ENCODE measurements at regions not wholly inside any gene's neighbourhood (a gene's known extent, or its start where the extent isn't known, plus 50 kb on each side); places are given as distances from the start of the nearest gene placed in this dataset.

DNA sequence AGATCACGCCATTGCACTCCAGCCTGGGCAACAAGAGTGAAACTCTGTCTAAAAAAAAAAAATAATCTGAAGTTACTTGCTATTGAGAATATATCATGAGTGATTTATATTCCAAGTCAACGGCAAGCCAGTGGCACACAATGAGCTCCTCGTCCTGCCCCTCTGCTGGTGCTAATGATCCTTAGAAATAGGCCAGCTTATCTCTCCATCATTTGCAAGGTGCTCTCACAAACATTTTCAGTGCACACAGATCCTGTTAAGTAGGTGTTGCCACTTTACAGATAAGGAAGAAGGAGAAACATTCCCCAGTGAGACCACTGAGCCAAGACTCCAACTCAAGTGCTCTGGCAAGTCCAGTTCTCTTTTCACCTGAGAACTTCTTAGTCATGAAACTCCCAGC lies 91.3 kb upstream of the GPR45 start:
- H3K27me3 ChIP-seq (replicated peaks; ENCODE audit: control insufficient read depth, insufficient read depth, low read length): peaks cover 46% of the 10 kb centered on the region
- H3K4me1 ChIP-seq (ENCODE audit: control insufficient read depth, insufficient read depth, low read length): no peaks in the 10 kb centered on the region
- no peak for DNase-seq (ENCODE audit: low read depth)
- no peaks in the 10 kb centered on the region for H3K36me3 ChIP-seq (ENCODE audit: control insufficient read depth, insufficient read depth, low read length, severe bottlenecking)
- H3K9ac ChIP-seq (ENCODE audit: low read length): no peak overlapping the region
- H3K4me3 ChIP-seq (ENCODE audit: low read length): no peak overlapping the region
- no peaks in the 10 kb centered on the region for H3K9me3 ChIP-seq (ENCODE audit: control insufficient read depth, low read length)

DNA sequence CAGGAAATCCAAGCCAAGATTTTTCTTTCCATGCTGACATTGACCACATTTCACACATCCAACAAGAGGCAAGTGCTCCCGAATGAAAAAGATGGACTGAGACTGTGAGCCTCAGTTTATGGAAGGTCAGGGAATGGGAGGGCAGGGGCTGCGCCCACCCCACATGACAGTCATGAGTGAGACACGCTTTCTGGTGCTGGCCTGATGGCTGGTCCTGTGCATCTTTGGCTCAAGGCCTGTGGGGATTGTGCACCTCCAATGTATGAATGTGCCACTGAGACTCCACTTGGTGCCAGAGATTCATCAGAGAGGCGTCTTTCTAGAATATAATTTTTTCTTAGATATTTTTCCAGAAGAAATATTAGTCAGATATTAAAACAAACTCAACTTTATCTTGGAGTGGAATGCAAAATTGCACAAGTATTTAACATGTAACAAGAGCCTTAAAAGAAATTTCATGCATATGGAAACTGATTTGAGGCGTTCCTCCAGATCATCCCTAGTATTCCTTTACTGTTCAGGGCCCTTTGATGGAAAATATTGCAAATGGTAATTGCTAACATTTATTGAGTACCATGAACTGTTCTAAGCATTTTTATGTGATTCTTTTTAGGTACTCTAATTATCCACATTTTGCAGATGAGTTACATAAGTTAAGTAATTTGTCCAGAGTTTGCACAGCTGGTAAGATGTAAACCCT lies 87.3 kb upstream of the GPR45 start:
- Histone ChIP-seq H3K9me3 (ENCODE audit: control insufficient read depth, low read length) (peaks cover 19% of the 10 kb centered on the region), H3K9ac (ENCODE audit: low read length) (no peak overlapping the region), H3K36me3 (ENCODE audit: control insufficient read depth, insufficient read depth, low read length, severe bottlenecking) (no peaks in the 10 kb centered on the region), H3K4me1 (ENCODE audit: control insufficient read depth, insufficient read depth, low read length) (no peaks in the 10 kb centered on the region), H3K4me3 (ENCODE audit: low read length) (no peak overlapping the region), H3K27me3 (replicated peaks; ENCODE audit: control insufficient read depth, insufficient read depth, low read length) (peaks cover 29% of the 10 kb centered on the region)
- no peak for DNase-seq (ENCODE audit: low read depth)

DNA sequence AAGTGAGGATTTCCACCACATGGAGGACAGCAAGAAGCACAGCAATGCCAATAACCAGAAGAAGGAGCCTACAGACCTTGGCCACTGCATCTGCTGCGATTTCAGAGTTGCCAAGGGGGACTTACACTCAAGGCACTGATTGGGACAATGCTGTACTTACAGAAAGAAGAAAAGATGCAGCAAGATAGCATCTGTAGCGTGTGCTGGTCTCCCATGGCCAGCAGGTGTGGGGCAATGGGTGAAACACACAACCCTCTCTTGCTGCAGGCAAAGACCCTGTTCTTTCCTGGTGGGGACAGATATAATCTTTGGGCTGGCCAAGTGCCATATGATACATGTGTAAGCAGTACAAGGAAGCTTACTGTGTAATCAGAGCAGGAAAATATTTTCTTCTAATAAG lies 85.4 kb upstream of the GPR45 start:
- Histone ChIP-seq H3K36me3 (ENCODE audit: control insufficient read depth, insufficient read depth, low read length, severe bottlenecking) (no peaks in the 10 kb centered on the region), H3K9ac (ENCODE audit: low read length) (no peak overlapping the region), H3K9me3 (ENCODE audit: control insufficient read depth, low read length) (peaks cover 19% of the 10 kb centered on the region), H3K27me3 (replicated peaks; ENCODE audit: control insufficient read depth, insufficient read depth, low read length) (peaks cover 22% of the 10 kb centered on the region), H3K4me3 (ENCODE audit: low read length) (no peak overlapping the region), H3K4me1 (ENCODE audit: control insufficient read depth, insufficient read depth, low read length) (no peaks in the 10 kb centered on the region)
- no peak for DNase-seq (ENCODE audit: low read depth)

DNA sequence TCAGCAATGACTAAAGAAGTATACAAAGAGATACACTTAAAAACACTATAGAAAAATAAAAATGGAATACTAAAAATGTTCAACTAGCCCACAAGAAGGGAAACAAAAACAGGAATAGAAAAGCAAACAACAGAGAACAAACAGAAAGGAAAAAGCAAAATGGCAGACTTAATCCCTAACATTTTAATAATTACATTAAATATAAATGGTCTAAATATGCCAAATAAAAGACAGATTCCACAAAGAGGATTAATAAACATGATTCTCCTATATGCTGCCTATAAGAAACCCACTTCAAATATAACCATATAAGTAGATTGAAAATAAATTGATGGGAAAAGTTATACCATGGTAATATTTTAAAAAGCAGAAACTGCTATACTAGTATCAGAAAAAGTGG lies 83.5 kb upstream of the GPR45 start:
- Histone ChIP-seq H3K4me3 (ENCODE audit: low read length) (no peak overlapping the region), H3K9me3 (ENCODE audit: control insufficient read depth, low read length) (peaks cover 23% of the 10 kb centered on the region), H3K9ac (ENCODE audit: low read length) (no peak overlapping the region), H3K36me3 (ENCODE audit: control insufficient read depth, insufficient read depth, low read length, severe bottlenecking) (no peaks in the 10 kb centered on the region), H3K27me3 (replicated peaks; ENCODE audit: control insufficient read depth, insufficient read depth, low read length) (peaks cover 17% of the 10 kb centered on the region), H3K4me1 (ENCODE audit: control insufficient read depth, insufficient read depth, low read length) (no peaks in the 10 kb centered on the region)
- no peak for DNase-seq (ENCODE audit: low read depth)

DNA sequence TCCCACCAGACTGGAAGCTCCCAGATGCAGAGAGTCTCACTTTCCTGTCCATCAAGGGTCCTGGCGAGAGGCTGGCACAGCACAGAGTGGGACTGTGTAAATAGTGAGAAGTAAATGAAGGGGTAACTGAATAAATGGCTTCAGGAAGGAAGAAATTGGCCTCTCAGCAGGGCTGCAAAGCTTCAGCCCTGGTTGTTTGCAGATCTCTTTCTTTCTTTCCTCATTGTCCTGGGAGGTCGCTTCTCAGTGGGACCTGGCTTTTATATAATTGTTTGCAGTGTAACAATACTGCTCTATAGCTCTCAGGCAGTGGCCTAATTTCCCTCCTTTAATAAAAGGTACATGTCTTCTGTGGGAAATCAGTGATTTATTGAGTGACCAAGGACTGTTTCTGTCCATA lies 74.9 kb upstream of the GPR45 start:
- Histone ChIP-seq H3K9ac (ENCODE audit: low read length) (no peak overlapping the region), H3K36me3 (ENCODE audit: control insufficient read depth, insufficient read depth, low read length, severe bottlenecking) (no peaks in the 10 kb centered on the region), H3K4me1 (ENCODE audit: control insufficient read depth, insufficient read depth, low read length) (no peaks in the 10 kb centered on the region), H3K4me3 (ENCODE audit: low read length) (no peak overlapping the region), H3K27me3 (replicated peaks; ENCODE audit: control insufficient read depth, insufficient read depth, low read length) (peaks cover 20% of the 10 kb centered on the region), H3K9me3 (ENCODE audit: control insufficient read depth, low read length) (peaks cover 4% of the 10 kb centered on the region)
- no peak for DNase-seq (ENCODE audit: low read depth)

DNA sequence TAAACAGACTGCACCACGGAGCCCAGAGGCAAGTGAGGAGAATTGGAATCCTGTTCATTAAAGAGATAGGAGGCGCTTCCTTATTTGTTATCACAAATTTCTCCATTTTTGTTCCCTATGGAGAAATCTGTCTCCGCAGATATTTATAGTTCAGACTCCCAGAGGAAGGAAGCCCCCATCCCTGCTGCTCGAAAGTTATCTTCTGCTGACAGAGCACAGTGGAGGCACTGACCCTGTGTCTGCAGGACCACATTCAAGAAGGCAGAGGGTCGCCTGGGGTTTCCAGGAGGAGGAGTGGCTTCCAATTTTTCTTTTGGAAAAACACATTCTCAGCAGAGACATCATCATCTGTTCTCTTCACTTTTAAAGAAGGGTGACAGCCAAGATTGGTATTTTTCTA lies 73.0 kb upstream of the GPR45 start:
- Histone ChIP-seq H3K27me3 (replicated peaks; ENCODE audit: control insufficient read depth, insufficient read depth, low read length) (peaks cover 19% of the 10 kb centered on the region), H3K9me3 (ENCODE audit: control insufficient read depth, low read length) (no peaks in the 10 kb centered on the region), H3K4me3 (ENCODE audit: low read length) (no peak overlapping the region), H3K4me1 (ENCODE audit: control insufficient read depth, insufficient read depth, low read length) (no peaks in the 10 kb centered on the region), H3K36me3 (ENCODE audit: control insufficient read depth, insufficient read depth, low read length, severe bottlenecking) (no peaks in the 10 kb centered on the region), H3K9ac (ENCODE audit: low read length) (no peak overlapping the region)
- DNase-seq (ENCODE audit: low read depth): no peak

DNA sequence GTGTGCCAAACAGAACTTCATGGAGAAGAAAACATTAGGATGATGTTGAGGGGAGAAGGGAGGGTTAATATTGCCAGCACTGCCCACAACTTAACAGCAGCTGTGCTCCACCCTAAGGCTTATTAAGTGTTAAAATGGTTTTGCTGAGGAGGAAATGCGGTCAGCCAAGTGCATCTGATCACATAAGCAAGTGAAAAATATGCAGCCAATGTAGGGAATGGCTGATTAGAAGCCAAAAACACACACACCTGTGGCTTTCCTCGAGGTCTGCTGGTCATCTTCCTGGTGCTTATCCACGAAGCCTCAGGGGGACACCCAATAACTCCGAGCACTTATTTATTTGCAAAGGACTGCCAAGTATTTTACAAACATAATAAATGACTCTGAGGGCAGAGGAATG lies 66.3 kb upstream of the GPR45 start:
- Histone ChIP-seq H3K27me3 (replicated peaks; ENCODE audit: control insufficient read depth, insufficient read depth, low read length) (peaks cover 41% of the 10 kb centered on the region), H3K9ac (ENCODE audit: low read length) (no peak overlapping the region), H3K9me3 (ENCODE audit: control insufficient read depth, low read length) (no peaks in the 10 kb centered on the region), H3K4me1 (ENCODE audit: control insufficient read depth, insufficient read depth, low read length) (no peaks in the 10 kb centered on the region), H3K36me3 (ENCODE audit: control insufficient read depth, insufficient read depth, low read length, severe bottlenecking) (no peaks in the 10 kb centered on the region), H3K4me3 (ENCODE audit: low read length) (no peak overlapping the region)
- no peak for DNase-seq (ENCODE audit: low read depth)

DNA sequence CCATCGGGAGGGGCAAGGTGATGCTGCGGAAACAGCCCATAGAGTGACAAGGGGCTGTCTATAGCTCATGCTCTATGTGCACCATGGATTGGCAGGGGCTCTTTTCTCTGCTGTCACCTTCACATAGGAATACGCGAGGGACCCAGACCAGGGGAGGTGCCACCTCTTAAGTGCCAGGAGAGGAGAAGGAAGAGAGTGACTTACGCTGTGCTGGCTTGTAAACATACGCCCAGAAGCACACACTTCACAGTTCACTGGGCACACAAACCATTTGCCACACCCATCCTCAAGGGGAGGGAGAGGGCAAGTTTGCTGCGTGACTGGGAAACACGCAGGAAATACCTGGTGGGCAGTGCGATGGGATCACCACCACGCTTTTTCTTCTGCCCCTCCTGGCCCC lies 65.1 kb upstream of the GPR45 start:
- no peaks in the 10 kb centered on the region for H3K9me3 ChIP-seq (ENCODE audit: control insufficient read depth, low read length)
- H3K27me3 ChIP-seq (replicated peaks; ENCODE audit: control insufficient read depth, insufficient read depth, low read length): peaks cover 46% of the 10 kb centered on the region
- no peaks in the 10 kb centered on the region for H3K36me3 ChIP-seq (ENCODE audit: control insufficient read depth, insufficient read depth, low read length, severe bottlenecking)
- no peaks in the 10 kb centered on the region for H3K4me1 ChIP-seq (ENCODE audit: control insufficient read depth, insufficient read depth, low read length)
- H3K4me3 ChIP-seq (ENCODE audit: low read length): no peak overlapping the region
- no peak overlapping the region for H3K9ac ChIP-seq (ENCODE audit: low read length)
- no peak for DNase-seq (ENCODE audit: low read depth)

DNA sequence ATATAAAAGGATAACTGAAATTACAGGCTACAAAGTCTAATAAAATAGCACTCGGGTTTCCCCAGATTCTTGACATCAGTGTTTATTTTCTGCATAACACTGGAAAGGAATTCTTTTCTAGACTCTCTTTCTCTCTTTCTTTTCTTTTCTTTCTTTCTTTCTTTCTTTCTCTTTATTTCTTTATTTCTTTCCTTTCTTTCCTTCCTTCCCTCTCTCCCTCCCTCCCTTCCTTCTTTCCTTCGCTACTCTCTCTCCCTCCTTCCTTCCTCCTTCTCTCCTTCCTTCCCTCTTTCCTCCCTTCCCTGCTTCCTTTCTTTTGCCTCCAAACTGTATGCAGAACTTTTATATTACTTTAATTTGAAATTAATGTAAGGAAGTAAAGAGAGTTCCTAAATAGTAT lies 64.5 kb upstream of the GPR45 start:
- Histone ChIP-seq H3K4me3 (ENCODE audit: low read length) (no peak overlapping the region), H3K9me3 (ENCODE audit: control insufficient read depth, low read length) (no peaks in the 10 kb centered on the region), H3K27me3 (replicated peaks; ENCODE audit: control insufficient read depth, insufficient read depth, low read length) (peaks cover 52% of the 10 kb centered on the region), H3K36me3 (ENCODE audit: control insufficient read depth, insufficient read depth, low read length, severe bottlenecking) (no peaks in the 10 kb centered on the region), H3K4me1 (ENCODE audit: control insufficient read depth, insufficient read depth, low read length) (no peaks in the 10 kb centered on the region), H3K9ac (ENCODE audit: low read length) (no peak overlapping the region)
- DNase-seq (ENCODE audit: low read depth): no peak

DNA sequence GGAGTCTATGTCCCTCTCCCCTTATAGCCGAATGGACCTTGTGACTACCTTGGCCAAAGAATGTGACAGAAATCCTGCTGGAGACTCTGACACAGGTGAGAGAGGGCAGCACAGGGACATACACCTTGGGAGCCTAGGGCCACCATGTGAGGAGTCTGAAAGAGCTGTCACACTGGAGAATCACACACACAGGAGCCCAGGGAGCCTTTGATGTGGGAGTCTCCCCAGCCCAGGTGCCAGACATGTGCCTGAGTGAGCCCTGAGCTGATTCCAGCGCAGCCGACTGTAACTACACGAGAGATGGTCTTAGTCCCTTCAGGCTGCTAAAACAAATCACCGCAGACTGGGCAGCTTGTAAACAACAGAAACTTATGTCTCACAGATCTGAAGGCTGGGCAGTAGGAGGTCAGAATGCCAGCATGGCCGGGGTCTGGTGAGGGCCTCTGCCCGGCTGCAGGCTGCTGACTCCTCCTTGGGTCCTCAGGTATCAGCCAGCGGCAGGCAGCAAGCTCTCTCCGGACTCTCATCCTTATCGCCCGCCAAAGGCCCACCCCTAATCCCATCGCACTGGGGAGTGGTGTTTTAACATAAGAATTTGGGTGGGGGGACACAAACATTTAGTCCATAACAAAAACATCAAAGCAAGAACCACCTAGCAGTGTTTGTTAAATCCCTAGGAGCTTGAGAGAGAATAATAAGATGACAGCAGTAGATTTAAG lies 63.8 kb upstream of the GPR45 start:
- DNase-seq (ENCODE audit: low read depth): no peak
- peaks cover 56% of the 10 kb centered on the region for H3K27me3 ChIP-seq (replicated peaks; ENCODE audit: control insufficient read depth, insufficient read depth, low read length)
- H3K4me1 ChIP-seq (ENCODE audit: control insufficient read depth, insufficient read depth, low read length): no peaks in the 10 kb centered on the region
- no peak overlapping the region for H3K9ac ChIP-seq (ENCODE audit: low read length)
- no peaks in the 10 kb centered on the region for H3K36me3 ChIP-seq (ENCODE audit: control insufficient read depth, insufficient read depth, low read length, severe bottlenecking)
- no peak overlapping the region for H3K4me3 ChIP-seq (ENCODE audit: low read length)
- no peaks in the 10 kb centered on the region for H3K9me3 ChIP-seq (ENCODE audit: control insufficient read depth, low read length)

DNA sequence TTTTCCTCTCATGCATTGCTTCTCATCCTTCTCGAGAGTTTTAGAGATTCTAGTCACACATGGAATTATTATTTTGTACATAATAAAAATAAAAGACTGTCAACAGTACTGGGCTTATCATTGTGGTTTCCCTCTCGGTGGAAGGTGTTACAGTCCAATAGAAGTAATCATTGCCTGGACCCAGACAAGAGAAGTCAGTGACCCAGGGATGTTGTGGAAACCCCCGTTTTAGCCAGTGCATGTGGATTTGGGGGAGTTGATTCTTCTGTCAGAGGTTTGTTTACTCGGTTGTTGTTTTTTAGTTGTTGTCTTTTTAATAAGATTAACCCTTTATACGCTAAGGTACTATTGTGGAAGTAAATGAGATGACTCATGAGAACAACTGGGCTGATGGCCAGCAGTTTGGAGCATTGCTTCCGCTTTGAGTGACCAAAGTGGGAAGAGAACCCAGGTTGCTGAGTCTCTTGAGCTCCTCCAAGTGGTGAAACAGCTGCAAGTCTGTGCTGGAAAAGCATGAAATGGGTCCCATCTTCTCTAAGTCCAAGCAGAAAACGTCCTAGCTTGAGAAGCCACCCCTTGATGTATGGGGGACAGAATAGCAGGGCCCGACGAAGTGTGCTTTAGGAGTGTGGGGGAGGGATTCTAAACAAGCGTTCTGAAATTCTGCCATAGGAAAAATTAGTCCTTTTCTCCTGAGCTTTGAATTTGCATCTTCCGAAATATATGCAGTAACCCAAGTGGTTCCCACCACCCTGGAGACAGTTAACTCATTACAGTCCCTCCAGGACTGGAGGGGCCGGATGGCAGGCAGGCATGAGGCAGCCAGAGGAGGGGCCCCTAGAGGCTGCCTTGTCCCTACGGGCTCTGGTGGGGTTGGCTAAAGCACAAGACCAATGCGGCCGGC lies 61.8 kb upstream of the GPR45 start:
- no peak overlapping the region for H3K4me3 ChIP-seq (ENCODE audit: low read length)
- no peaks in the 10 kb centered on the region for H3K36me3 ChIP-seq (ENCODE audit: control insufficient read depth, insufficient read depth, low read length, severe bottlenecking)
- no peak overlapping the region for H3K9ac ChIP-seq (ENCODE audit: low read length)
- no peaks in the 10 kb centered on the region for H3K9me3 ChIP-seq (ENCODE audit: control insufficient read depth, low read length)
- no peaks in the 10 kb centered on the region for H3K4me1 ChIP-seq (ENCODE audit: control insufficient read depth, insufficient read depth, low read length)
- peaks cover 48% of the 10 kb centered on the region for H3K27me3 ChIP-seq (replicated peaks; ENCODE audit: control insufficient read depth, insufficient read depth, low read length)
- peak; percentile 29 for DNase-seq (ENCODE audit: low read depth)
